ENCODE measurements at regions not wholly inside any gene's neighbourhood (a gene's known extent, or its start where the extent isn't known, plus 50 kb on each side); places are given as distances from the start of the nearest gene placed in this dataset.

DNA sequence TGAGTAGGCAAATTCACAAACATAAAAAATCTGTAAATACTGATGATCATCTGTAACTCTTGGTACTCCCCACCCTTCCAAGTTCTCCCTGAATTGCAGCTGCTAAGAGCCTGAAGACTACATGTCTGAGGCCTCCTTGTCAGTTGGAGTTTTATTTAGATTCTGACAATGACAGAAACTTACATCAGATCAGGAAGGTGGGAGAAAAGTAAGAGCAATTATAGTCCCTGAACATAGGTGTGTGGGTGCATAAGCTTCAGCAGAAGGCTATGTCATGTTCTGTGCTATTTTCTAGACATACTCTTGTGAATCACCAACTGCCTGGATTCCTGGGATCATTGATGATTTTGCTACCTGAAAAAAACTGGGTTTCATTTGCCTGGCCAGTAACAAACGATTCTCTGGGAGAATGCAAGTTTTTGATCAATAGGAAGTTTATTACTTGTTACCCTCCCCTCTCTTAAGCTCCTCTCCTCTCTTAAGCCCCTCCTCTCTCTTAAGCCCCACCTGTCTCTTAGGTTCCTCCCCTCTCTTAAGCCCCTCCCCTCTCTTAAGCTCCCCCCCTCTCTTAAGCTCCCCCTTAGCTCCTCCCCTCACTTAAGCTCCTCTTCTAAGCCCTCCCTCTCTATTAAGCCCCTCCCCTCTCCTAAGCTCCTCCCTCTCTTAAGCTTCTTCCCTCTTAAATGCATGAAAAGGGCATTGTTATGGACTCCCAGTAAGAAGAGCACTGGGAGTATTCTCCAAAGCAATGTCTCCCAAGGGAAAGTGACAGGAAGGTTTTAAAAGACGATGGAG is 1183.4 kb upstream of the AUTS2 start:
- TF ChIP-seq, protein P1, sequence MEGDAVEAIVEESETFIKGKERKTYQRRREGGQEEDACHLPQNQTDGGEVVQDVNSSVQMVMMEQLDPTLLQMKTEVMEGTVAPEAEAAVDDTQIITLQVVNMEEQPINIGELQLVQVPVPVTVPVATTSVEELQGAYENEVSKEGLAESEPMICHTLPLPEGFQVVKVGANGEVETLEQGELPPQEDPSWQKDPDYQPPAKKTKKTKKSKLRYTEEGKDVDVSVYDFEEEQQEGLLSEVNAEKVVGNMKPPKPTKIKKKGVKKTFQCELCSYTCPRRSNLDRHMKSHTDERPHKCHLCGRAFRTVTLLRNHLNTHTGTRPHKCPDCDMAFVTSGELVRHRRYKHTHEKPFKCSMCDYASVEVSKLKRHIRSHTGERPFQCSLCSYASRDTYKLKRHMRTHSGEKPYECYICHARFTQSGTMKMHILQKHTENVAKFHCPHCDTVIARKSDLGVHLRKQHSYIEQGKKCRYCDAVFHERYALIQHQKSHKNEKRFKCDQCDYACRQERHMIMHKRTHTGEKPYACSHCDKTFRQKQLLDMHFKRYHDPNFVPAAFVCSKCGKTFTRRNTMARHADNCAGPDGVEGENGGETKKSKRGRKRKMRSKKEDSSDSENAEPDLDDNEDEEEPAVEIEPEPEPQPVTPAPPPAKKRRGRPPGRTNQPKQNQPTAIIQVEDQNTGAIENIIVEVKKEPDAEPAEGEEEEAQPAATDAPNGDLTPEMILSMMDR (IDR thresholded peaks at IDR 0.05): no peak

DNA sequence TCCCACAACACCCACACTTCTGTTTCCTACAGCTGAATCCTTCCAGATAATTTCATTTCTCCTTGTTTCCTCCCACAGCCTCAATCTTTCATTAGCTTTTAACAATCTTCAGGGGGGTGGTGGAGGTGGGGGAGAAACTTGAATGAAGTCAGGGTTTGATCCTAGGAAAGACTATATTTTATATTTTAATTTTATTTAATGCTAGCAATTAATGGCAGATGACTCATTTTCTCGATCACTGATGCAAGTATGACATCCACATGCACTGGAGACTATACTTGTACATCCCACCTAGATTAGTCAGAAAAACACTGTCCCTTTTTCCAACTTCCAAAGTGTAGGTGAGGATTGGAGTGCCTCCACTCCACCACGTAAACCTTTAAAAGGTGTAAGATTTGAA is 1181.3 kb upstream of the AUTS2 start:
- TF ChIP-seq, protein P1 (IDR thresholded peaks at IDR 0.05): no peak

DNA sequence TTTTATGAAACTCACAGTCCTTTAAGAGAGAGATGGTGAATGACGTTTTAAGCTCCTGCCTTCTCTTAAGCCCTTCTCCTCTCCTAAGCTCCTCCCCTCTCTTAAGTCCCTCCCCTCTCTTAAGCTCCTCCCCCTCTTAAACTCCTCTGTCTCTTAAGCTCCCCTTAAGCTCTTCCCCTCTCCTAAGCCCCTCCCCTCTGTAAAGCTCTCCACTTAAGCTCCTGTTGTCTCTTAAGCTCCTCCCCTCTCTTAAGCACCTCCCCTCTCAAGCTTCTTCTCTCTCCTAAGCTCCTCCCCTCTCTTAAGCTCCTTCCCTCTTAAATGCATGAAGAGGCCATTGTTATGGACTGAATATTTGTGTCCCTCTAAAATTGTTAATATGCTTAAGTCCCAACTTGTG is 1180.6 kb upstream of the AUTS2 start:
- TF ChIP-seq, protein P1 (IDR thresholded peaks at IDR 0.05): no peak

DNA sequence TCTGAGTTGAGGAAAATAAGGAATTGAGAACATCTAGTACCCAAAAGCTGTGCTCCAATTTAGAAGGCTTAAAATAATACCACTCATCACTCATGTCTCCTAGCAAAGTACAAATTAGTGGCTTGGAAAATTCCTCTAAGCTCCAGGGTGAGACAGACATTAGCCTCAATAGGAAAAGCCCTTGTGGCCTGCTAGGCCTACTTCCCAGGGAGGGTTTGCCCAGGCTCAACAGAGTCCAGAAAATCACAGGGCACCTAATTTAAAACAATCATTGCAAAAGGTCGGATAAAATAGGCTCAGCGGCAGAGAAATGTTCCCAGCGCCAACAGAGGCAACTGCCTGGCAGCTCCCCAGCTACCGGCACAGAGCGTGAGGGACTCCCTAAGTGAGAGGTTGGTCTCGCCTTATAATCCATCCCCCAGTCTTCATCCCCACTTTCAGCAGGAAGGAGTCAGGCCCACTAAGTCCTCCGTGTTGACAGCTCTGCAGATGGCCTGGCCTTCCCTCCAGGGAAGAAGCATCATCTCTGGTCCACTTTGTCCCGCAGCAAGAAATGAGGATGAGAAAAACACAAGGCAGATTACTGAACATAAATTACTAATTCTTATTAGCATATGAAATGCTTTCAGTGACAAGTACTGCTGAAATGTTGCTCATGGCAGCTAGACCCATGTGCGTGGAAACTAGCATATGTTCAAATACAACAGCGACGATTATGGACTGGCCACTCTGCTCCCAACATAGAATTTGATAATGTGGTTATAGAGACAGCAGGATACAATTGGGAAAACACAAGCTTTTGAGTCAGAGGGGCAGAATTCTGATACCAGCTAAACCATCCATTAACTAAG is 1177.7 kb upstream of the AUTS2 start:
- TF ChIP-seq, protein P1 (IDR thresholded peaks at IDR 0.05): no peak

DNA sequence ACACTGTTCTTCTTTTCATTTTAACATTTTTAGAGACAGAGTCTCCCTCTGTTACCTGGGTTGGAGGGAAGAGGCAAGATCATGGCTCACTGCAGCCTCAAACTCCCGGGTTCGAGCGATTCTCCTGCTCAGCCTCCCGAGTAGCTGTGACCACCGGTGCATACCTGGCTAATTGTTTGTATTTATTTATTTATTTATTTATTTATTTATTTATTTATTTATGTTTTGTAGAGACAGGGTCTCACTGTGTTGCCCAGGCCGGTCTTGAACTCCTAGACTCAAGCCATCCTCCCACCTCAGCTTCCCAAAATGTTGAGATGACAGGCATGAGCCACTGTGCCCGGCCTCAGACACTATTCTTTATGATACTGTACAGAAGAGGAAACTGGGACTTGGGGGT is 1176.6 kb upstream of the AUTS2 start:
- TF ChIP-seq, protein P1 (IDR thresholded peaks at IDR 0.05): no peak

DNA sequence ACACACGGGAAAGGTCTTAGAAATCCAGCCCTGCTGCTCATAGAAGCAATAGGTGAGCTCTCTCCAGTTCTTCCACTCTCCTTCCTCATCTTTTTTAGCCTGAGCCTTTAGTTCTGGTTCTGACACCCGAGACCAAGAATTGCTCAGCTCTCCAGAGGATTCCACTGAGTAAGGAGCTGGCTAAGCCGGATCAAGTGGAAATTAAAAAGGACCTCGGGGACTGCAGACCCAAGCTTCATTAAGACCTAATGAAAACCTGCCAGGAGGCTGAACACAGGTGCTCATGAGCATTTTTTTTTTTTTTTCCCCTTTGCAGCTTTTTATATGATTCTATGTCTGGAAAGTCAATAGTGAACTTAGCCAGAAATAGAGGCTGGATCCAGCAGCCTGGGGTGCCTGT is 1176.0 kb upstream of the AUTS2 start:
- TF ChIP-seq, protein P1 (IDR thresholded peaks at IDR 0.05): no peak

DNA sequence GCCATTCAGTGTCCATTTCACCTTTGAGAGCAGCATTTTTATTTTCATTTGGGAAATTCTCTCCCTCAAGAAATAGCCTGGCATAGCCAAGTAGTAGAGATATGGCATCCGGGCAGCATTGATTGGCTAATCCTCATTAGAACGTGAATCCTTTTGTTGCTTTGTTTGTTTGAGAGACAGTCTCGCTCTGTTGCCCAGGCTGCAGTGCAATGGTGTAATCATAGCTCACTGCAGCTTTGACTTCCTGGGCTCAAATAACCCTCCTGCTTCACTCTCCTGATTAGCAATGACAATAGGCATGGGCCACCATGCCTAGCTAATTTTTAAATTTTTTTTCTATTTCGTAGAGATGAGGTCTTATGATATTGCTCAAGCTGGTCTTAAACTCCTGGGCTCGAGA is 1174.9 kb upstream of the AUTS2 start:
- TF ChIP-seq, protein P1 (IDR thresholded peaks at IDR 0.05): no peak
